Pulmonary artery endothelial cell (primary cell): ENCODE measurements at regions not wholly inside any gene's neighbourhood (a gene's known extent, or its start where the extent isn't known, plus 50 kb on each side); places are given as distances from the start of the nearest gene placed in this dataset.
"Not testable (repeated sequence)": the region's sequence is repeated elsewhere in the genome, so short reads cannot be mapped to it uniquely, and the experiment has no call there.

Source experiments
- DNase-seq: peaks from one replicate; pipeline ENCODE4 v3.0.0-alpha.2; 2011; ENCODE audit warnings: low read depth, low spot score

DNA sequence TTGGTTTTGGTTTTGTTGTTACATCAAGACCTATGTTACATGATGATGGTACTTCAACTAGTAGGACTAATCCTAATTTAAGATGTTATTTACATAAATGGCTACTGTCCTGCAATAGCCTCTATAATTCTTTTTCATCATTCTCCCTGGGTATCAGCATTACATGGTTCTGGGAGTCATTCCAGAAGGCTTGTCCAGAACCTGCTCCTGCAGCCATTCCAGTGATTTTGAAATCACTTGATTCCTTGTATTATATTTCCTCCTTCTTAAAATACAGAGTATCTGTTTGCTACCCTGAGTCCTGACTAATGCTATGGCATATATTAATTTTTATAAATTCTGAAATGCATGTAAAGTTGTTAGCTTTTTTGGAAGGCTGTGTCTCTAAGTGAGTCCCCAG lies 400.5 kb upstream of the MEIS1 start:
- DNase-seq = no peak

DNA sequence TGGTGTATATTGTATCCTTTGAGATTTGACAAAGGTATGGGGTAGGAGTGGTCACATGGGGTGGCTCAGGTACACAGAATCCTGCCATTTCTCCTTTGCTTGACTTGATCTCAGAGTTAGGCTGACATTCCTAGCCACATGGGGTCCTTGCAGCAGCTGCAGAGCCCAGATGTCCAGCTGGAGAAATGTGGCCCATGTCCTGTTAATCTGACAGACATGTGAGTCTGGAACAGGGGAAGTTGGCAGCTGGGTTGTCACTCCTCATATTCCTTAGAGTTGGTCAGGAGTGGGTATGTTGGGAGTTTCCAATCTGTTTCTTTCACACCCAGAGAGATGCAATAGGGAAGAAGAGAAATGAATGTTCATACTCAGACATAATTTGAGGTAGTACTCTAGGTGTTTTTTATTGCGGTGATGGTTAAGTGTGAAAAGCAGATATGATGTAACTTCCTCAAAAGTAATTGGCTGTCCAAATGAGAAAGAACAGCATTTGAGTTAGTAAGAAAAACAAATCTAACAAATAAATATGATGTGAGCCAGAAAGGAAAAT lies 402.6 kb upstream of the MEIS1 start:
- no peak for DNase-seq

DNA sequence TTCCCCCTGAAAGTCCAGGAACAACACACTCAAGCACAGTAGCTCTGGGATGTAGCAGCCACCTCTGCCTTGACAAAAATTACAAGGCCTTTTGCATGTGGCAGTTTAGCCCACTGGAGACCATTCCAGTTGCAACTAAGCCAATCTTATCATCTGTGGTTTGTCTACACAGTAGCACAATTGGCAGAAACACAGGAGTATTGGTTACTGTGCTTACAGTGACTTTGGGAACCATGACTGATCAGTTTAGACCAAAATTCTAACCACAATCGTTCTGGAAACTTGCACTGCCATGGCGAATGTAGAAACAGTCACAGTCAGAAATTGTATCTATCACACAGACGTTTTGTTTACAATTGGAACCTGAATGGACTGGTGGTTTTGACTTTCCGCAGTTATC lies 403.7 kb upstream of the MEIS1 start:
- DNase-seq = no peak

DNA sequence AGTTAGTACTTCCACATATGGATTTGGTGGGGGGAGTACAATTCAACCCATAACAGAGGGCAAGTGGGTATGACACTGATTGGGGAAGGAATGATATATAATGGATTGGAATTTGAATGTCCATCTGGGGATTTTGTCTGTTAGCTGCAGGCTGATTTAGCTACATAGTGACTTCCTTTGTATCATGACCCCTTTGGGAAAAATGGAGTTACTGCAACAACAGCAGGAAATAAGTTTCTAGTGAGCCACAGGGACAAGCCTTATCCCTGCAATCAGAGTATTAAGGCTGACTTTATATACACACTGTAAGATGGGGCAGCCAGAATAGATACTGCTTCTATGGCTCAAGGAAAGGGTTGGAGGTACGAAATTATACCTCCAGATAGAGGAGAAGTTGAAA lies 404.4 kb upstream of the MEIS1 start:
- no peak for DNase-seq

DNA sequence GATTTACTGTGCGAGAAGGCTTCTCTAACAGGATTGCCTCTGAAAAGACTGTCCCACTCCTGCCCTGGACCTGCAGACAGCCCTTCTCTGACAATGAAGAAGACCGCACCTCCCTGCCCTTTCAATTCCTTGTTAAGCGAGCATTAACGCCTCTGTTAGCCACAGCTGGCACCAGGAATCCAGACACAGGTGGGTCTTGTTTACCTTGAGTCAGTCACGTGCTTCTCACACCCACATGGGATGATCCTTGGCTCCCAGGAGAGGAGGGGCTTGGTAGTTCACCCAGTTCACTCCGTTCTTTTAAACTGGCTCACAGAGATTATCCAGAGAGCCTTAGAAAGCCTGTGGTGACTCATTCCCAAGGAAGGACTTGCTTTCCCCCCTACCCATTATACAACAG lies 410.5 kb upstream of the MEIS1 start:
- DNase-seq = no peak

DNA sequence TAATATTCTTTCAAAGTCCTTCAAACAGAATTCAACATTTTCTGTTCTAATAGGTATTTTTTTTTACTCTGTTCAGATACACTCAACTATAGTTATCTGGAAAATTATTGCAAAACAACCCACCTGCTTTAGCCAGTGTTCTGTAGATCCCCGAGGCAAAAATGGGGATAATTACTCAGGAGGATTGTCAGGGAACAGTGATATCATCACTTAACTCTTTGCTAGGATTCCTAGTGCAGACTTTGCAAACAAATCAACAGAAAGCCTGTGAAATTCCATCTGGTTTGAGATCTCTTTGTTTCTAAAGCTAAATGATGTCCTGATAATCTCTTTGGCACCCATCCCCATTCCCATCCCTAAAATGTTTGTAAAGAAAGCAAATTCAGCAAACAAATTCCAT lies 413.6 kb upstream of the MEIS1 start:
- DNase-seq = no peak

DNA sequence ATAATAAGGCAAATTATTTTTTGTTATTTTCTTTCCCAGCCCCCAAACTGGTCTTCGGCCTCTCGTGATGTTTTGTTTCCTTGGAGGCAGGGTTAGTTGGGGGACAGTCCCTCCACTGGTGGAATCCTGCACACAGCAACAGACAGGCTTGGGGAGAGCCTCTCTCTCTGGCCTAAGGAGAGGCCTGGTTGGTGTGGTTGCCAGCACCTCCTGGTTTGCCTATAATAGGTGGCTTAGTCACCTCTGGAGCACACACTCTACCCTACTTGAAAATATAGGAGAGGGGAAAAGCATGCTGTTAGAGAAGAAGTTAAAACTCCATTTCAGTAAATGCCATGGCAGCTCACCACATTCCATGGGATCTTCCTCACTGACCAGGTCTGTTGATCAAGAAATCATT lies 417.2 kb upstream of the MEIS1 start:
- DNase-seq = no peak

DNA sequence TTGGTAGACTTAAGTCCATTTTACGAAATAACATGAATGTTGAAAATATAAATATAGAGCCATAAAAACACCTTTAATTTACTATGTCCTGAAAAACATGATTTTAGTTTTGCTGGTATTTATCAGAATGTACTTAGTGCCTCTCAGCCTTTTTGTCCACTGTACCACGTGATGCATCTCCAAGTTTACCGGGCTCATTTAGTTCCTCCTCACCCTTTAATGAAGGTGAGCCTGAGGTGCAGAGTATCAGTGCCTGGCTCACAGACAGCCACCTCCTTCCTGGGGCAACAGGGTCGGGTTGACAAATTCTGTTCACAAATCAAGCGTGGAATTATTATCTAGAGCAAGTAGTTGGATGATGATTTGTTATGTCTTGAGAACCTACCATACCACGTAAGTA lies 420.5 kb upstream of the MEIS1 start:
- no peak for DNase-seq

DNA sequence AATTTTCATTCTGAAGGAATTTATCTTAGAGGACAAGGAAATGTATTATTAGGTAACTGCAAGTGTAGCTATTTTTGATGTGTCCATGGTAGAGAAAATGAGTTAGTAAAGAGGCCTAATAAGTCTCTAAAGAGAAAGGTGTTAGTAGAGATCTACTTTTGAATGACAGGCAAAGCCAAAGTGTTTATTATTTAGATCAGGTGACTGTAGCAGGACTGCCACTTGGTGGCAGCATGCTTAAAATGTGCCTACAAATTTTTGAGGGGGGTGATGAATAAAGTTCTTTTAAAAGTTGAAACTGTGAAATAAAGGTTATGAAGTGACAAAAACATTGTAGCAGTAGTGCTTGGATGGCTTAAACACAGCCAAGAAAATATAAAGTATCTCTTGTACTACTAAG lies 421.5 kb upstream of the MEIS1 start:
- no peak for DNase-seq

DNA sequence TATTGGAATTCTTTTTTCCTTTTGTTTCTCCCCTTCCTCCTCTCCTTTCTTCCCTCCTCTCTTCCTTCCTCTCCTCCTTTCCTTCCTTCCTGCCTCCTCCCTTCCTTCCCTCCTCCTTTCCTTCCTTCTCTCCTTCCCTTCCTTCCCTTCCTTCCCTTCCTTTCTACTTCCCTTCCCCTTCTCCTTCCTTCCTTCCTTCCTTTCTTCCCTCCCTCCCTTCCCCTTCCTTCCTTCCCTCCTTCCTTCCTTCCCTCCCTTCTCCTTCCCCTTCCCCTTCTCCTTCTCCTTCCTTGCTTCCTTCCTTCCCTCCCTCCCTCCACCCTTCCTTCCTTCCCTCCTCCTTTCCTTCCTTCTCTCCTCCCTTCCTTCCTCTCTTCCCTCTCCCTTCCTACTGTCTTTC lies 431.0 kb upstream of the MEIS1 start:
- no peak for DNase-seq

DNA sequence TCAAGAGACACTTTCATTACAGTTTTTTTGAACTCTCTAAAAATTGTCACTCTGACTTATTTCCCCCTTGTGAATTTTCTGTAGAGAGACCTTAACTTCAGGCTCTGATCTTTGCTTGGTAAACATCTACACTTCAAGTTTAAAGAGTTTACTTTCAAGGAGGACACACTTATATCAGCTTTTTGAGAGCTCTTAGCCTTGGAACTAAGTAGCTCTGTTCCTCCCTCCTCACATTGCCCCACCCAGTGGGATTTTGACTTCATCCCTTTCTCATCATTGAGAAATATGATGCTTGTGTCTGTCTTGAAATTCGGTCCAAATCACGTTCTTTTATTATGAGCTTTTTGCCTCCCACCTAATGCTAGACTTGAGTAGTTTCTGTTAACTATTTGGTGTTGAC lies 433.4 kb upstream of the MEIS1 start:
- no peak for DNase-seq

DNA sequence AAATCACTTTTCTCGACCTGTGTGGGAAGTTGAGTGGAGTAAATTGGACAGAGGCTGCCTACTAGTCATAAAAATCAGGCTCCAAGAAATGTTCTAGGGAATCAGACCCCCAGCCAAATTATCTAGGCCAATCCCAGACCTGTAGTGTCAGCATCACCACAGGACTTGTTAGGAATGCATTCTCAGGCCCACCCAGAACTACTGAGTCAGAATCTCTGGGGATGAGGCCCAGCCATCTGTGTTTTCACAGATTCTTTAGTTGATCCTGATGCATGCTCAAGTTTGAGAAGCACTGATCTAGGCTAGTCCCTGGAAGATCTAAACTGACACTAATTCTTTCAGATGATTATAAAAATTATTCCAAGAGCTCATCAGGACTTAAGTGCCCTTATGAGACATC lies 434.0 kb upstream of the MEIS1 start:
- DNase-seq = no peak

DNA sequence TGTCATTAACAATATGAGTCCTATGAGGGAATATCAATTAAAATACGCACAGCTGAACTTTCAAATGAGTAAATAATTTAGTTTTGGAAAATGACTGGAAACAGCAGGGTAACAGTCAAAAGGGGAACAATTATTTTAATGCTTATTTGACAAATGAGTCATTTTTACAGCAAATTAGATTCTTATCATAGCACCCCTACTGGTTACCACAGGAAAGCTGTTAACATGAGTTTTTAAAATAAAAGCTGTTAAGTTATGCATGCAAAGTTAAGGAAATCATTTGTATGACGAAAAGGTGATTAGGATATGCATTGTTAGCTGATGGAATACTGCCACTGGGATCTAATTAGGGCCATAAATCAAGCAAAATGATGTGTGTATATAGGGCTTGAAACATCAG lies 435.1 kb upstream of the MEIS1 start:
- DNase-seq = no peak

DNA sequence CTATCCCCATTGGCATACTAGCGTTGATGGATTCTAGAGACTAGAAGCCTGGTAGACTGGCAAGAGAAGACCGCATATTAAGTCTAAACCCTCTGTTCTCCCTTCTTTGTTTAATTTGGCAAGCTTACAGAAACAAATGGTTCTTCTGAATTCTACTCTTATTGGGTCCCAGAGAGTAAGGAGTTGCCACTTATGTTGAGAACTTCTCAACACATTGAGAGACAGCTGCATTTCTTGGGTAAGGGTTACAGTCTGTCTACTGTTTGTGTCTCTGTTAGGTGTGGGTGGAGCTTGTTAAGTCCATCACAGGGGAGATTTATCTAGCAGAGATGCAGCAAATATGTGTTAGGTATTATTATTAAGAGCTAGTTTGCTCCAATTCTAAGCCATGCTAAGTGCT lies 435.8 kb upstream of the MEIS1 start:
- no peak for DNase-seq

DNA sequence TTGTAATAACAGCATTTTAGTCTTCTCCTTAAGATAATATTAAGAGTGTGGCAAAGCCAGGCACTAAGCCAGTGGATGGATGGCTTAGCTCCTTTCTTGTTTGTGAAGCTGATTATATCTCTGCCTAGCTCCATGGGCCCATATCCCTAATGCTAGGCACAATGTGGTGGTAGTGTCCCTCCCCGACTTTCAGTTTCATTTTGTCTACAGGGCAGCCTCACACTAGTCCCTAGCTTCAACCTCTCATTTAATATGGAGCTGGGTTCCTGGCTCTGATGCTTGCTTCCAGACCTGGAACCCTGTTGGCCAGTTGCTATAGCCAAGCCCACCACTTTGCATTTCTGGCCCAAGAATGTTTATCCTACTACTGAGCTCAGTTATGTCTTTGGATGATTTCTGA lies 437.0 kb upstream of the MEIS1 start:
- no peak for DNase-seq

DNA sequence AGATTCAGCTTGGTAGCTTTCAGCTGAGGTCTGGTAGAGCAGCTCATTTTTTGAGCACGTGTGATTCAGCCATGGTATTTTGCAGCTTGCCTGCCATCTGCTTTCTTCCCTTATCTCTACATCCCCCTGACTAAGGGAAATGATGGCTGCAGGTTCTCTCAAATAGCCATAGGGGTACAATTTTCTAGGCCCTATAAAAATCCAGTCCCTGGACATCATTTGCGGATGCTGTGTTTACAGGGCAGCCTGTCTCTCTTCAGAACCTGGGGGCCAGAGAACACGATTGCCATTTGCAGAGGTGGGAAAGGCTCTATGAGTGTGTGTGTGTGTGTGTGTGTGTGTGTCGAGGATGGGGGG lies 442.7 kb upstream of the MEIS1 start:
- DNase-seq = no peak

DNA sequence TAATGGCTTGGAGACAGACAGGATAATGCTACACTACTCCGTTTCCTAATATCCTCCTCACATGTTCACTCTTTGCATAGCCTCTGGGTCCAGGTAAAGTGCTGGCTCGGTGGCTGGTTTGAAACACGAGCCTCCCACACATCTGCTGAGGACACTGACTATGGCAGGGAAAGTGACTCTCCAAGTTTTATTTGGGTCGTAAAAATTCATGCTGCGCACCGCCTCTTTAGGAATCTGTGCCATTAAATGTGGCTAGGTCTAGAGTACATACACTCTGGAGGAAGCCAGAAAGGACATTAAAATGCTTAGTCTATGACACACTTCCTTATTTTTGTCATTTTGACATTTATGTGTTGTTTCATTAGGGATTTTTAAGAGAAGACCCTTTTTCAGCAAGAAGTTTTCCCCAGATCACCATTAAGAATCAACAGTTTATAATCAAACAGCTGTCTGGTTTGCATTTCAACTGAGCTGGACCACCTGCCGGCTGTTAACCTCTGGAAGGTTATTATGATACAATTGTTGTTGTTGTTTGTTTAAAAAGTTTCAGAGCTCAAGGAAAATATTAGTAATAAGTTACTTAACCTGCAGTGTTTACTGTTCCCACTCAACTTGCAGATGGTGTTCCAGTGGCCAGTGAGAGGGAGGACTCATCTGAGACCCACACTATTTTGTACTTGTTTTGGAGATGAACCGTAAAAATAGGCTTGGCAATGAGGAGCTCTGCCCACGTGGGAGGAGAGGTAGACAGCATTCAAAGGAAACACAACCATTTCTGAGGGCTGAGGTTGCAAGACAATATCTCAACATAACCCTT lies 443.3 kb upstream of the MEIS1 start:
- no peak for DNase-seq

DNA sequence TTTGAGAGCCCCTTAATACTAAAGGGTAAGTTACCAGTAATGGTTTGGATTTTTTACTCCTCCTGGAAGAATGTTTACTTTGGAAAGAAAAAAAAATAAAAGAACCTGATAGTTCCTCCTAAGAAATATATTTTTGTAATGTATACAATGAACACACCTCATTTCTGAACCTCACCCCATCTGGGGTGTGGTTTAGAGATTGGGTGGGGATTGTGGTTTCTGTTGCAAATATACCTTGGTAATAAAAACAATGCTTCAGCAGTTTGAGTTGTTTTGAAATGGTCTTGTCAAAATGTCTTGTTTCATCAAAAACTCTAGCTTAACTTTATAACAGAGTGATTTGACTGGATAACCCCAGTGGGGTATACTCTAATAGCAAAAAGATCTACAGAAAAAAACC lies 448.9 kb upstream of the MEIS1 start:
- DNase-seq = no peak

DNA sequence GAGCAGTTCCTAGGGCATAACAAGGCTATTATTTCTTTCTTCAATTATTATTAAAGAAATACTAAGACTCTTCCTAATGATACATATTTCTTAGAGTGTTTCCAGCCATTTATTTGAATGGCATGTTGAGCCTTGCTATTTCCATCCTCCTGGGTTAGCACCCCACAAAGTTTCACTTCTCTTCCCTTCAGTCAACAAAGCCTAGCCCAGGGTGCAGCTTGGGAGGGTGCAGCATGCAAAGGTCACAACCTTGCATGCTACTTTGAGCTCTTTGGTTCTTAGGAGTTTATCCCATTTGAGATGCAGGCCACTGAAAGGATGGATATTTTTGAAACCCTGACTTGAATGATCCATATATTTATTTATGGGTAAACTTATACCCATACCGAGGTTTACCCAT lies 454.4 kb upstream of the MEIS1 start:
- DNase-seq = no peak

DNA sequence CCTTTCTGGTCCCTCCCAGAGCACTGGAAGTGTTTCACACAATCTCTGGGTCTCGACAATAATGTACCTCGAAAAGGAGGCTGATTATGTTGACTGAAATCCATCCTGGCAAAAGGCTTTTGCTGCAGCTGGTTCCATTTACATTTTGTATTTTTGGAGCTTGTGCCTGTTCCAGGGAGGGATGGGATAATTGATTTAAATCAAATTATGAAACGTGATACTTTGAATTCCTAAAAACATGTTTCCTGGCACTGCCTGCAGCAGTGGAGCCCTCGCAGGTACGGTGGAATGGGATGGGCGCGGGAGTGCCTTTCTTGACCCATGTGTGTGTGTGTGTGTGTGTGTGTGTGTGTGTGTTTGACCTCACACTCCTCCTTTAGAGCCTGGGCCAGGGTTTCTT lies 455.5 kb upstream of the MEIS1 start:
- DNase-seq = no peak

DNA sequence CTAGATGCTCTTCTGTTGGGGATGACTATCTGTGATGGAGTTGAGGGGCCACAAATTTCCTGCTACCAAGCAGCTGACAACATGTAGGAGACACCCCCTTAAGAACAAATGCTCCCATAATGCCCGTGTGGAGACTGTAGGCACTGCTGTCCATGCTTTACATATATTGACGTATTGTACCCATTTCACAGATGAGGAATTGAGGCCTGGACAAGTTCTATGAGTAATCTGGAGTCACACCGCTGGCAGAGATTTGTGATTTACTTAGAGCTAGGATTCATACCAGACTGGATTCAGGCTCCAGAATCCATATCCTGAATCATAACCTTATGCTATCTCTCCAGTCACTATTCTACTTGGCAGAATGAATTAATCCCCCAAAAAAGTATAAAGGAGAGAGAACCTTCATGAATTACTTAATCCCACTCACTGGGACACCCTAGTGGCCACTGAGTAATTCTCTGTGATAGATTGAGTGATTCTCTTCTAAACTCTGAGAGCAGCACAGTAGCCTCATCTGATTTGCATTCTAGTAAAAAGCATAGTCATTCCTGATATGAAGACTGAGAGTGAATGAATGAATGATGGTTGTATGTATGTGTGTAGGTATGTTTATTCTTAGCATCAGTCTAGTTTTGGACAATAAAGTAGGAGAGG lies 460.7 kb upstream of the MEIS1 start:
- DNase-seq = no peak

DNA sequence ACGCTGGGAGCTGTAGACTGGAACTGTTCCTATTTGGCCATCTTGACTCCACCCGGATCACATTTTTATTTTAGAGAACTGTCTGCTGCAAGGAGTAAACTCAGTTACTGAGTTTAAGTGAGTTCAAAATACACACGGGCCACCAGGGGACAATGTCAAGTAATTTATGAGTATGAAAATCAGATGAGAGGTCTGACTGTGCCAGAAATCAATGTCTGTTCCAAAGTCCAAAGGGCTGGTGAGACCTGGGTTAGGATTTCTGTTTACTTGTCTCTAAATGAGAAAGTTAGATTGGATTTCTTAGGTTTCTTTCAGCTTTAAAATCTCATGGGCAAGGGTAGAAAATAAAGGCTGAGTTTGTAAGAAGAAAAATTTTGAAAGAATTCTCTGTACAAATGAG lies 465.8 kb upstream of the MEIS1 start:
- DNase-seq = no peak

DNA sequence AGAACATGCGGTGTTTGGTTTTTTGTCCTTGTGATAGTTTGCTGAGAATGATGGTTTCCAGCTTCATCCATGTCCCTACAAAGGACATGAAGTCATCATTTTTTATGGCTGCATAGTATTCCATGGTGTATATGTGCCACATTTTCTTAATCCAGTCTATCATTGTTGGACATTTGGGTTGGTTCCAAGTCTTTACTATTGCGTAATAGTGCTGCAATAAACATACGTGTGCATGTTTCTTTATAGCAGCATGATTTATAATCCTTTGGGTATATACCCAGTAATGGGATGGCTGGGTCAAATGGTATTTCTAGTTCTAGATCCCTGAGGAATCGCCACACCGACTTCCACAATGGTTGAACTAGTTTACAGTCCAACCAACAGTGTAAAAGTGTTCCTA lies 471.6 kb upstream of the MEIS1 start:
- DNase-seq = not testable (repeated sequence)
